GM20000 (cell line): ENCODE measurements at regions not wholly inside any gene's neighbourhood (a gene's known extent, or its start where the extent isn't known, plus 50 kb on each side); places are given as distances from the start of the nearest gene placed in this dataset.

Experiments used
- DNase-seq: peaks from one replicate; pipeline ENCODE4 v3.0.0; 2012; ENCODE audit warnings: low spot score
- TF ChIP-seq, protein P1 (sequence below): IDR thresholded peaks from 2 replicates; pipeline ENCODE4 v1.5.1; 2012; ENCODE audit warnings: mild to moderate bottlenecking, control low read depth; ENCODE audit errors: extremely low read depth, missing control alignments

DNA sequence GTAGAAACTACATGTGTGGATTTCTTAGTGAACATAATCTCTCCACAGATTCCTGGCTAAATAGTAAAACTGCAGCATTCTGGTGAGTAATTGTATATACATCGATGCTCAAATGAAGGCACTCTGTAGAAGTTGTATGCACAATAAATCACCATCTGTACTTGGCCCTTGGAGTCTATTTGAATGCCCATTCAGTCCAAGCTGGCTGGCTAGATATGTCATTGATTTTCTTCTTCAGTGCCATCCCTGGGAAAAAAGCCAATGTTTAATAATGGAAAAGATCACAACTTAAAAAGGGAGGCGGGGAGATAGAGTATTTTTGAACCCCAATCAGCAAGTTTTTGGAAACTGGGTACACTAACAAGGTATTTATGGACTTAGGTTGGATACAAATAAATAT is 381.0 kb upstream of the TEX13C start:
- DNase-seq: no peak
- TF ChIP-seq, protein P1, sequence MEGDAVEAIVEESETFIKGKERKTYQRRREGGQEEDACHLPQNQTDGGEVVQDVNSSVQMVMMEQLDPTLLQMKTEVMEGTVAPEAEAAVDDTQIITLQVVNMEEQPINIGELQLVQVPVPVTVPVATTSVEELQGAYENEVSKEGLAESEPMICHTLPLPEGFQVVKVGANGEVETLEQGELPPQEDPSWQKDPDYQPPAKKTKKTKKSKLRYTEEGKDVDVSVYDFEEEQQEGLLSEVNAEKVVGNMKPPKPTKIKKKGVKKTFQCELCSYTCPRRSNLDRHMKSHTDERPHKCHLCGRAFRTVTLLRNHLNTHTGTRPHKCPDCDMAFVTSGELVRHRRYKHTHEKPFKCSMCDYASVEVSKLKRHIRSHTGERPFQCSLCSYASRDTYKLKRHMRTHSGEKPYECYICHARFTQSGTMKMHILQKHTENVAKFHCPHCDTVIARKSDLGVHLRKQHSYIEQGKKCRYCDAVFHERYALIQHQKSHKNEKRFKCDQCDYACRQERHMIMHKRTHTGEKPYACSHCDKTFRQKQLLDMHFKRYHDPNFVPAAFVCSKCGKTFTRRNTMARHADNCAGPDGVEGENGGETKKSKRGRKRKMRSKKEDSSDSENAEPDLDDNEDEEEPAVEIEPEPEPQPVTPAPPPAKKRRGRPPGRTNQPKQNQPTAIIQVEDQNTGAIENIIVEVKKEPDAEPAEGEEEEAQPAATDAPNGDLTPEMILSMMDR: no peak

- TF ChIP-seq, protein P1: no peak
- DNase-seq: no peak
These were observed 379.1 kb upstream of the TEX13C start for GRCh38 chrX:124940531-124940930.

GRCh38 chrX:124954402-124954801 is 365.3 kb upstream of the TEX13C start:
- no peak for DNase-seq
- TF ChIP-seq, protein P1: no peak

DNA sequence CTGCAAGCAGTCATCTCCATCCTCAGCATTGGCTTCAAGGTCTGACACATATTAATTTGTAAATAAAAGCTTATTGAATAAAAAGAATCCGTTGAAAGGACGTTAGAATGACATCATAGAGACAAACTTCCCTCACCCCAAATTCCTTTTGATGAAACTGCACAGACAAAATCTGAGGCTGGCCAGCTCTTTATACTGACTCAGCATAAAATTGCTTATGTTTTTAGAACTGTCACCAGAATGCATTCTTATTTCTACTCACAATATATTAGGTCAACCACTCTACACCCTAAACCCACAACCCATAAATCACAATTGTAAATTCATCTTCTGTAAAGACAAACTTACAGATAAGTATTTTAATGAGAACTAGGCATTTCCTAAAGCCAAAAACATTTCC is 359.2 kb upstream of the TEX13C start:
- TF ChIP-seq, protein P1: no peak
- no peak for DNase-seq

DNA sequence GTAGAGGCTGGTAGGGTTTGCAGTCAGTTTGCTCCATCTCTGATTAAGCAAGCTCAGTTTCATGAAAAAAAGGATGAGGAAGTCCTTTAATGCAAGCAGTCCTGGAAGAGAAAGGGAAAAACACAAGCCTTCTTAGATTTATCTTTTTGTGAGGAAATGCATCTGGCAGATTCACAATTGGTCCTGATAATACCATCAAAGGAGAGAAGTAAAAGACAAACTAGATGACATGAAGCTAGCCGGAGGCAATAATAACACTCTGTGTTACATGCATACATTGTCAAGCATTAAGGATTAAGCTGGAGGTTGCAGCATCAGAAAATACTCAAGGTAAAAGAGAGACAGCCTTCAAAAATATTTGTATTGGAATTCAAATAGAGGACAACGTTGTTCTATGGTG is 356.0 kb upstream of the TEX13C start, which contains the start of gene TENM1:
TENM1 (minus strand) TSS at position 101 of the 400 bp plus-strand sequence.
- TF ChIP-seq, protein P1: no peak
- DNase-seq: no peak

DNA sequence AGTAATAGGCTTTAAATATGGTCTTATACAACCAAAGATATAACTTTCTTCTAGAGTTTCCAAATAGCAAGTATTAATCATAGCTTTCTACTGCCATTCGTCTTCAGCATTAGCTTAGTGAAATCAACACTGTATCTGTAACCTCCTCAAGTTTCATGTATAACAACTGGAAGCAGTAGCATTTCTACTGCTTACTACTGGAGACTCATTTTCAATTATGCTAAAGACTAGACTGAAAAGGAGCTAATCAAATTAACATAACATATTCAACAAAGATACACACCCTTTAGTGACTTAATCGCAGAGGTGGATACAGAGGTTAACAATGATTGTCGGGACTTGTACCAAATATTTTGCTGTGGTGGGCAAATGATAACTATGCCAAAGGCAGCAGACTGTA is 344.2 kb upstream of the TEX13C start:
- DNase-seq: no peak
- TF ChIP-seq, protein P1: no peak

DNA sequence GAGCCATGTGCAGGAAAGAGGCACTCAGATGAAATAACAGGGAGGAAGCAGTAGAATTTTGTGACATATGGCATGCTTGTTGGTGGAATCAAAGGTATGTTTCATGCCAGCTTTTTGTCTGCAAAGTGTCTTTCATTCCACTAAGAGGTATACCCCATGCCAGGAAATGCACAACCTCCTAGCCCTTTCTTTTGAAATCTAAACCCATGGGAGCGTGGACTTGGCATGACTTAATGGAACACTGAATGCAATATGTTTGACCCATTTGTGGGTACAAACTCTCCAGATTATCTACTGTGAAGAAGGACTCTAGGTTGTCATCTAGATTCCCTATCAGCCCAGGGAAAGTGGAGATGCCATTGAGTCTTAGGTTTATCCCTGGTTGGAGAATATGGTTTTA is 338.3 kb upstream of the TEX13C start:
- TF ChIP-seq, protein P1: no peak
- DNase-seq: no peak
